Neural cell (in vitro differentiated cells): ENCODE measurements at regions not wholly inside any gene's neighbourhood (a gene's known extent, or its start where the extent isn't known, plus 50 kb on each side); places are given as distances from the start of the nearest gene placed in this dataset.

ENCODE experiments used
- EP300 ChIP-seq: fragments of 450-650 bp; conservative IDR thresholded peaks from 2 replicates; pipeline ENCODE4 v1.6.1; 2014; ENCODE audit warnings: antibody characterized with exemption, mild to moderate bottlenecking, moderate library complexity; ENCODE audit not compliant: poor library complexity, severe bottlenecking
- EZH2 ChIP-seq: fragments of 200-600, 300-800 bp; shearing (Covaris generic), sonication (generic); IDR thresholded peaks from 2 replicates; pipeline ENCODE4 v1.6.1; 2014; ENCODE audit warnings: antibody characterized with exemption, low read length, borderline replicate concordance, mild to moderate bottlenecking; ENCODE audit not compliant: insufficient read depth, poor library complexity, severe bottlenecking
- MXI1 ChIP-seq: fragments of 450-650 bp; conservative IDR thresholded peaks from 2 replicates; pipeline ENCODE4 v1.6.1; 2014; ENCODE audit warnings: antibody characterized with exemption, mild to moderate bottlenecking; ENCODE audit not compliant: poor library complexity, severe bottlenecking
- POLR2AphosphoS5 ChIP-seq: IDR thresholded peaks from 2 replicates; pipeline ENCODE4 v1.6.1; 2012
- RAD21 ChIP-seq: fragments of 450-650 bp; conservative IDR thresholded peaks from 2 replicates; pipeline ENCODE4 v1.6.1; 2014; ENCODE audit warnings: antibody characterized with exemption, mild to moderate bottlenecking, moderate library complexity
- SMC3 ChIP-seq: fragments of 450-650 bp; conservative IDR thresholded peaks from 2 replicates; pipeline ENCODE4 v1.6.1; 2014; ENCODE audit warnings: antibody characterized with exemption, mild to moderate bottlenecking, moderate library complexity; ENCODE audit not compliant: poor library complexity
- TAF1 ChIP-seq: IDR thresholded peaks from 2 replicates; pipeline ENCODE4 v1.6.1; 2012; ENCODE audit warnings: low read depth
- TF ChIP-seq, protein P1 (sequence below): fragments of 450-650 bp; IDR thresholded peaks from 2 replicates; pipeline ENCODE4 v1.5.1; 2014; ENCODE audit warnings: antibody characterized with exemption, mild to moderate bottlenecking, moderate library complexity; ENCODE audit not compliant: poor library complexity, severe bottlenecking
- TF ChIP-seq, protein P2 (sequence below): IDR thresholded peaks from 2 replicates; pipeline ENCODE4 v1.6.1; 2012; ENCODE audit warnings: borderline replicate concordance

DNA sequence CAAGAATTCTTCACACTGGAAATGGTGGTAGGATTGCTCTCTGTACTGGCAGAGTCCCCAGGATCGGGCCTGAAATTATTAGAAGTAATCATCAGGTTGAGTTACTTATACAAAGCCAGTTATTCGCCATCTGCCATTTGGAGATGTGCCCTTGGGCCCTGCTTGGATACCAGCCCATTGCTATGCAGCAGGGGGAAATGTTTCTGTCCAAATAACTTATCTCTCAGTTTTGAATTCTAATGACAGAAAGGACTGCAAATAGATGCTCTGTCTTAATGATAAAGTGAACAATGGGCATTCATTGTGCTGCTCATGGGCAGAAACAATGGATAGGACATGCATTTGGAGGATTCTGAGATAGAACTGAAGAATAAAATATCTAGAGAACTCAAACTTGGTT is 139.1 kb upstream of the PELI2 start:
- TF ChIP-seq, protein P1, sequence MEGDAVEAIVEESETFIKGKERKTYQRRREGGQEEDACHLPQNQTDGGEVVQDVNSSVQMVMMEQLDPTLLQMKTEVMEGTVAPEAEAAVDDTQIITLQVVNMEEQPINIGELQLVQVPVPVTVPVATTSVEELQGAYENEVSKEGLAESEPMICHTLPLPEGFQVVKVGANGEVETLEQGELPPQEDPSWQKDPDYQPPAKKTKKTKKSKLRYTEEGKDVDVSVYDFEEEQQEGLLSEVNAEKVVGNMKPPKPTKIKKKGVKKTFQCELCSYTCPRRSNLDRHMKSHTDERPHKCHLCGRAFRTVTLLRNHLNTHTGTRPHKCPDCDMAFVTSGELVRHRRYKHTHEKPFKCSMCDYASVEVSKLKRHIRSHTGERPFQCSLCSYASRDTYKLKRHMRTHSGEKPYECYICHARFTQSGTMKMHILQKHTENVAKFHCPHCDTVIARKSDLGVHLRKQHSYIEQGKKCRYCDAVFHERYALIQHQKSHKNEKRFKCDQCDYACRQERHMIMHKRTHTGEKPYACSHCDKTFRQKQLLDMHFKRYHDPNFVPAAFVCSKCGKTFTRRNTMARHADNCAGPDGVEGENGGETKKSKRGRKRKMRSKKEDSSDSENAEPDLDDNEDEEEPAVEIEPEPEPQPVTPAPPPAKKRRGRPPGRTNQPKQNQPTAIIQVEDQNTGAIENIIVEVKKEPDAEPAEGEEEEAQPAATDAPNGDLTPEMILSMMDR = no peak
- no peak for TF ChIP-seq EZH2
- no peak for TF ChIP-seq MXI1
- no peak for TF ChIP-seq POLR2AphosphoS5
- no peak for TF ChIP-seq TAF1
- no peak for TF ChIP-seq EP300
- TF ChIP-seq, protein P2, sequence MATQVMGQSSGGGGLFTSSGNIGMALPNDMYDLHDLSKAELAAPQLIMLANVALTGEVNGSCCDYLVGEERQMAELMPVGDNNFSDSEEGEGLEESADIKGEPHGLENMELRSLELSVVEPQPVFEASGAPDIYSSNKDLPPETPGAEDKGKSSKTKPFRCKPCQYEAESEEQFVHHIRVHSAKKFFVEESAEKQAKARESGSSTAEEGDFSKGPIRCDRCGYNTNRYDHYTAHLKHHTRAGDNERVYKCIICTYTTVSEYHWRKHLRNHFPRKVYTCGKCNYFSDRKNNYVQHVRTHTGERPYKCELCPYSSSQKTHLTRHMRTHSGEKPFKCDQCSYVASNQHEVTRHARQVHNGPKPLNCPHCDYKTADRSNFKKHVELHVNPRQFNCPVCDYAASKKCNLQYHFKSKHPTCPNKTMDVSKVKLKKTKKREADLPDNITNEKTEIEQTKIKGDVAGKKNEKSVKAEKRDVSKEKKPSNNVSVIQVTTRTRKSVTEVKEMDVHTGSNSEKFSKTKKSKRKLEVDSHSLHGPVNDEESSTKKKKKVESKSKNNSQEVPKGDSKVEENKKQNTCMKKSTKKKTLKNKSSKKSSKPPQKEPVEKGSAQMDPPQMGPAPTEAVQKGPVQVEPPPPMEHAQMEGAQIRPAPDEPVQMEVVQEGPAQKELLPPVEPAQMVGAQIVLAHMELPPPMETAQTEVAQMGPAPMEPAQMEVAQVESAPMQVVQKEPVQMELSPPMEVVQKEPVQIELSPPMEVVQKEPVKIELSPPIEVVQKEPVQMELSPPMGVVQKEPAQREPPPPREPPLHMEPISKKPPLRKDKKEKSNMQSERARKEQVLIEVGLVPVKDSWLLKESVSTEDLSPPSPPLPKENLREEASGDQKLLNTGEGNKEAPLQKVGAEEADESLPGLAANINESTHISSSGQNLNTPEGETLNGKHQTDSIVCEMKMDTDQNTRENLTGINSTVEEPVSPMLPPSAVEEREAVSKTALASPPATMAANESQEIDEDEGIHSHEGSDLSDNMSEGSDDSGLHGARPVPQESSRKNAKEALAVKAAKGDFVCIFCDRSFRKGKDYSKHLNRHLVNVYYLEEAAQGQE = no peak
- no peak for TF ChIP-seq RAD21
- TF ChIP-seq SMC3 = no peak
